ENCODE measurements at regions not wholly inside any gene's neighbourhood (a gene's known extent, or its start where the extent isn't known, plus 50 kb on each side); places are given as distances from the start of the nearest gene placed in this dataset.

GRCh38 chr2:147641651-147642050 lies 203.2 kb upstream of the ACVR2A start:
- TF ChIP-seq CTCF (IDR thresholded peaks at IDR 0.05) (no peak), POLR2A (IDR thresholded peaks at IDR 0.05) (no peak), EP300 (IDR thresholded peaks at IDR 0.05) (no peak)
